ENCODE measurements at regions not wholly inside any gene's neighbourhood (a gene's known extent, or its start where the extent isn't known, plus 50 kb on each side); places are given as distances from the start of the nearest gene placed in this dataset.

DNA sequence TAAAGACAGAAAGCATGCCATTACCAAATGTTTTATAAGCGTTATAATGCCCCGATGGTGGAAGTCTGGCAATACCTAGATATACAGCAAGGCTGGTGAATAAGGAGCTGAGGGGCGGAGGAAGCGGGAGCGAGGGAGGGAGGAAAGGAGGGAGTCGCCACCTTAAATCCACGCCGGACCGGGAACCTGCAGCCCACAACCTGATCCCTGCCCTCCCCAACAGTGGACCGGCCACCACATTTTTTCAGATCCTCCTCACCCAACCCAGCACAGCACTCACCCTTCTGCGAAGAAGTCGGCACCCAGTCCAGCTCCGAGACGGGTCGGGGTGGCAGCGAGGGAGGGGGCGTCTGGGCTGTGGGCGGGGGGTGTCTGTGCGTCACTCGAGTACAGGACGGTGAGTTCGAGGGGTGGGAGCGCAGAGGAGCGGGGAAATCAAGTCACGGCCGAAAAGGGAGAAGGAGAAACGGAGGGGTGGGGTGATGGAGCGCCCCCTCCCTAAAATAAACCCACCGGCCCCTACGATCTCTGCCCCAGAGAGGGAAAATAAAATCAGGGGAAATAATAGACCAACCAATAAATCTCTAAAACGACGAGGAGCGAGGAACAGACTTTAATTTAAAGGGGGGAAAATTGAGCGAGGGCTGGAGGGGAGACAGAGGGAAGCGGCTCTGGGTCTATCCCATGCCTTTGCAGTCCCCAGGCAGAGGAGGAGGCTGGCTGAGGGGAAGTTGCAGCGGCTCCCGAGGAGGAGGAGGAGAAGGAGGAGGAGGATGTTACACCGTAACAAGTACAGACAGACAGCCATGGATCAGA lies 96.5 kb upstream of the SERTAD2 start:
- Mint-ChIP-seq H3K4me3 (peak overlapping the region; percentile 82), H3K36me3 (no peaks in the 10 kb centered on the region), H3K9me3 (no peaks in the 10 kb centered on the region), H3K27ac (peak overlapping the region; percentile 89), H3K4me1 (peaks cover 26% of the 10 kb centered on the region), H3K27me3 (peaks cover 3% of the 10 kb centered on the region)
- peak; percentile 61 for DNase-seq
- CTCF ChIA-PET: interaction anchor here (0.8 to 4.0 kb wide), 14 partner anchors 8 to 143 kb away, joined by 3 to 26 read pairs (median 4); partner anchors contain the start of gene SERTAD2

DNA sequence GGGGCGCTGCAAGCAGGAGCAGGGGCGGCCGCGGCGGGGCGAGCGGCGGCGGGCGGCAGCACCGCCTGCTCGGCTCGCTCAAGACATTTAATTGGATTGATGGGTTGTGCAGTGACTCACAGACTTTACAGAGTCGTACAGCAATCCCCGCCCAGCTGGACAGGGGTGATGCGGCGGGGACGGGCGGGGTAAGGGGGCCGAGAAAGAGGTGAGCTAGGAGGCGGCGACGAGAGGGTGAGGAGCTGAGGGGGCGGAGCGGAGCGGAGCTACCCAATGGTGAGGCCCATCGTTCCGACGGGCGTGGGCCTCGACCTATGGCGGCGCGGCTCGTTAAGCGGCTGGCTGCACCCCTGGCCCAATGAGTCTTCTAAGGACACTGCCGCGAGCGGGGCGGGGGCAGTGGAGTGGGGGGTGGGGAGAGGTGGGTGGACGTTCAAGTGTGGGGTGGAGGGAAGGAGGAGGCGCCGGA lies 97.1 kb upstream of the SERTAD2 start:
- no peaks in the 10 kb centered on the region for H3K9me3 Mint-ChIP-seq
- H3K36me3 Mint-ChIP-seq: no peaks in the 10 kb centered on the region
- peaks cover 26% of the 10 kb centered on the region for H3K4me1 Mint-ChIP-seq
- peak overlapping the region; percentile 89 for H3K27ac Mint-ChIP-seq
- CTCF ChIA-PET: interaction anchor here (0.6 to 4.0 kb wide), 16 partner anchors 9 to 144 kb away, joined by 3 to 26 read pairs (median 4); partner anchors contain the start of gene SERTAD2
- peak overlapping the region; percentile 82 for H3K4me3 Mint-ChIP-seq
- peak; percentile 98 for DNase-seq
- peaks cover 3% of the 10 kb centered on the region for H3K27me3 Mint-ChIP-seq

DNA sequence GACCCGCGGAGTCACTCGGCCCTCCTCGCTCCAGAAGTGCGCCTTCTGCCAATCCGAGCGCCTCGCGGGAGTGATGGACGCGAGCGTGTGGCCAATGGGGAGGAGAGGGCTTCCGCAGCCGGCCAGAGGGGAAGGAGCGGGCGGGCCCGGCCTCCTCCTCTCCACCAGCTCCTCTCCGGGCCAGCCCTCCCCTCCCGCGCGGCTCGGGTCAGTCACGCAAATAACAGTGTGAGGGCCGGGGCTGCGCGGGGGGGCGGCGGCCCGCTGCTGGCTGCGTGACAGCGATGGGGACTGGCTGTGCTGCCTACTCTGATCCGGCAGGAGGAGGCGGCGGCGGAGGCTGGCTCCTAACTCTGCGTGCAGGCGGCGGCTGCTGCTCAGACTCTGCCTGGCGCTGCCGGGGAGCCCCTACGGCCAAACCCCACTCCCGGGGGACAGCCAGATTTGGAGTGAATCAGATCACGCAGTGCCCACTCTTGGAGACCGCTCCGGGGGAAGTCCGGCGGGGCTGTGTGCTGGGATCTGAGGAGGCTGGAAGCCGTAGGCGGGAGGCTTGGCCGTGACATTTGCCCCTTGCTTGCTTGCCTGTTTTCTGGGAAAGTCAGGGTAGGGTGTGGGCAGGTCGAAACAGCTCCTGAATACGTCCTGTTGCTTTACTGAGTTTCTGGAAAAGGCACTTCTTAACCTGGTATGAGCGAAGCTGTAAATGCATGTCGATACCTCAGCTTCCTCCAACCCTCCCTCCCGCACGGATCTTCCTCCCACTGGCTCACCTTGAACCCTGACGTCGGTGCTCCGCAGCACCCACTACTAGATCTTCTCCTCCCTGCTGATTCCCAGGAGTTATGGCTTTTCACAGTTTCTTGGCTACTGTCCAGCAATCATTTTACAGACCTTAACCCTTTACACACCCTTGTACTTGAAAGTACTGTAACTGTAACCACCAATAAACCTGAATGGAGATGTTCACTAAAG lies 97.9 kb upstream of the SERTAD2 start:
- peak; percentile 52 for DNase-seq
- CTCF ChIA-PET: interaction anchor here (0.6 to 4.0 kb wide), 17 partner anchors 10 to 144 kb away, joined by 3 to 26 read pairs (median 4); partner anchors contain the start of gene SERTAD2
- Mint-ChIP-seq H3K4me3 (peak overlapping the region; percentile 82), H3K4me1 (peaks cover 26% of the 10 kb centered on the region), H3K36me3 (no peaks in the 10 kb centered on the region), H3K9me3 (no peaks in the 10 kb centered on the region), H3K27ac (peak overlapping the region; percentile 89), H3K27me3 (peaks cover 3% of the 10 kb centered on the region)

DNA sequence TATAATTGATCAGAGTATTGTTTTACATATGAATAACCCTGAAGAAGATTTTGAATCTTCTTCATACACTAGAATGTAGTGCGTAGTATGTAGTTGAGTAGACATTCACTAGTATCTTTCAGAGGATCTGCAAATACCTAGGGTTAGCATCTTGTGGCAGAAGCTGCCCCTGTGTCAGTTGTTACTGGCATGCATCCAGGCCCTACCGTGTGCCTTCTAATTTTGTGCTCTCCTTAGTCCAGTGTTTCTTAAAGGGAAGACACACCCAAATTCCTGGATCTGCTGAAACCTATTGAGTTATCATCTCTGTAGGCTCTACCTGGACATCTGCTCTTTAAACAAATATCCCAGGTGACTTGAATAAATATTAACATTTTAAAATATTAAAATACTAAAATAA lies 99.7 kb upstream of the SERTAD2 start:
- Mint-ChIP-seq H3K27me3 (peaks cover 3% of the 10 kb centered on the region), H3K4me3 (no peak overlapping the region), H3K27ac (no peak overlapping the region), H3K4me1 (peaks cover 26% of the 10 kb centered on the region), H3K9me3 (no peaks in the 10 kb centered on the region), H3K36me3 (no peaks in the 10 kb centered on the region)
- no peak for DNase-seq
- CTCF ChIA-PET: interaction anchor here (1.0 kb wide), 1 partner anchor 78 kb away, joined by 5 read pairs; no protein-coding TSS in a partner anchor

DNA sequence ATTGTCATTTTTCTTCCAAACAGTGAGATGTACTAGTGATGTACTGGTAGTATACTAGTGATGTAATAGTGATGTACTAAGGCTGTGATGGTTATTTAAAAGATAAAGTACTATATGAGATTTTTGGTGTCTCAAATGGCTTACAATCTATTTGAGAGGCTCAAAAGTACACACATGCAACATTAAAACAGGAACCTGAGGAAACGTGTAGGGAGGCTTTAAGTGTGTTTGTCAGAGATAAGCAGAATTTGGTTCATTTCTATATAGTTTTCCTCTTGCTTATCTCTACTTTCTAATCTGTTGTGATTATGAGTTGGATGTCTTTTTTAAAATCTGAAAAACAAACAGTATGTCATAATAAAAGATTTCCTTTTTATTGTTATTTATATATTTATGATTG lies 100.9 kb upstream of the SERTAD2 start:
- H3K4me1 Mint-ChIP-seq: peaks cover 16% of the 10 kb centered on the region
- no peak overlapping the region for H3K4me3 Mint-ChIP-seq
- CTCF ChIA-PET: no interaction called here
- no peaks in the 10 kb centered on the region for H3K9me3 Mint-ChIP-seq
- no peaks in the 10 kb centered on the region for H3K36me3 Mint-ChIP-seq
- DNase-seq: no peak
- H3K27ac Mint-ChIP-seq: no peak overlapping the region
- no peaks in the 10 kb centered on the region for H3K27me3 Mint-ChIP-seq

DNA sequence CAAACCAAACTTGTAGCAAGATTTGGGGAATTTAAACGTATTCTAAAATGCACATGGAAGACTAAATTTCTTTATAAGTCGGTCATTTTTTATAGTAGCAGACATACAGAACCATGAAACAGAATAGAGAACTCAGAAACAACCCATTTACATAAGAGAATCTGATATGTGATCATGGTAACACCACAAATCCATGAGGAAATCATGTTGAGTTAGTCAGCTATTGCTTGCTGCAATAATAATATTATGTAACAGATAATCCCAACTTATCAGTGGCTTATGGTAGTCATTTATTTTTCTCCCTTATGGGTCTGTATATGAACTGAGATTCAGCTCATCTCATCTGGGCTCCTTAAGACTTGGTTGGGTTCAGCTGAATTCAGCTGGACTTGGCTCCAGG lies 103.4 kb upstream of the SERTAD2 start:
- no peak overlapping the region for H3K27ac Mint-ChIP-seq
- H3K9me3 Mint-ChIP-seq: no peaks in the 10 kb centered on the region
- DNase-seq: no peak
- no peaks in the 10 kb centered on the region for H3K36me3 Mint-ChIP-seq
- CTCF ChIA-PET: no interaction called here
- peaks cover 8% of the 10 kb centered on the region for H3K4me1 Mint-ChIP-seq
- no peaks in the 10 kb centered on the region for H3K27me3 Mint-ChIP-seq
- no peak overlapping the region for H3K4me3 Mint-ChIP-seq

DNA sequence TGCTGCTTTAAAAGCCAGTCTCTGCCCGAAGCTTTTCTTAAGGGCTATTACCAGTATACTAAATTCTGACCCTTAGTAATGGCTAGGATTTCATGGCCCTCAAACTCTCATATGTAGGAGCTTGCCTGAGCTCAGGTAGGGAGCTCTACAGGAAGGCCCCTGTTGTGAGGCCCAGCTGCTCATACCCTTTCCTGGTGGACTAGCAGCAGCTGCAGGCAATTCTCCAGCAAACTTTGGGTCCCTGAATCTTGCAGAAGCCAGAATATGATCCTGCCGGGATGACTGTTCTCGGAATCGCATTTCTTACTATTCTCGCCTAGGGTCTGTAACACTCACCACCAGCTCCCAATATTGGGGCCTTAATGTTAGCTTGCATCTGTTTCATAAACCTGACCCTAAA lies 106.4 kb upstream of the SERTAD2 start:
- CTCF ChIA-PET: no interaction called here
- Mint-ChIP-seq H3K4me1 (peaks cover 4% of the 10 kb centered on the region), H3K27ac (no peak overlapping the region), H3K4me3 (no peak overlapping the region), H3K36me3 (no peaks in the 10 kb centered on the region), H3K9me3 (no peaks in the 10 kb centered on the region), H3K27me3 (no peaks in the 10 kb centered on the region)
- DNase-seq: no peak

DNA sequence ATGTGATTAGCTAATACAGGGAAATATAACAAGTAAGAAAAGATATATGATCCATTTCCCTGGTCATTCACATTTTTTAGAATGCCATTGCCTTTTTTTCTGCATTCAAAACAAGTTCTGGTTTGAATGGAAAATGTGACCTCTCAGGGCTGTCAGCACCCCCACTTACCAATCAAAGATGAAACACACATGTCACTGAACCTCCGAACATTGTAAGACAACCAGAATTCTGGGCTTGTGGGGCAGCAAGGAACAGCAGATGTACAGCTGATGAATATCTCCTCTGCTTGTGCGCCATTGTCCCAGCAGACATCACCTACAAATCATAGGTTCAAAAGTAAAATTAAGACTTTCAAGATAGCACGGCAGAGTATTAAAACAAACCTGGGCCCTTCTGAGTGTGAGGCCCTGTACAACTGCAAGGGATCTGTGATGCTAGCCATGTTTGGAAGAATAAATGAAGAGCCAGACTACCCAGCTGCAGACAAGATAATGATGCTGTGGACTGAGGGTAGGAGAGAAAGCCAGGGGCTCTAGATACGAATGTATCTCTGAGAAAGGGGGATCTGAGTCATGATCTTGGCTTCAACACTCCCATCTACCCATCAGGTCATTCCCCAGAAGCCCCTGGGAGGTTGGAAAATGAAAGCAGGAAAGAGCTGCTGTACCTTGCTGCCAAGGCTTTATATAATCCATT lies 108.7 kb upstream of the SERTAD2 start:
- no peaks in the 10 kb centered on the region for H3K9me3 Mint-ChIP-seq
- H3K27ac Mint-ChIP-seq: no peak overlapping the region
- peaks cover 21% of the 10 kb centered on the region for H3K4me1 Mint-ChIP-seq
- DNase-seq: no peak
- H3K4me3 Mint-ChIP-seq: no peak overlapping the region
- no peaks in the 10 kb centered on the region for H3K27me3 Mint-ChIP-seq
- no peaks in the 10 kb centered on the region for H3K36me3 Mint-ChIP-seq
- CTCF ChIA-PET: interaction anchor here (1.0 to 1.2 kb wide), 2 partner anchors 11 to 104 kb away, joined by 3 to 4 read pairs; no protein-coding TSS in a partner anchor

DNA sequence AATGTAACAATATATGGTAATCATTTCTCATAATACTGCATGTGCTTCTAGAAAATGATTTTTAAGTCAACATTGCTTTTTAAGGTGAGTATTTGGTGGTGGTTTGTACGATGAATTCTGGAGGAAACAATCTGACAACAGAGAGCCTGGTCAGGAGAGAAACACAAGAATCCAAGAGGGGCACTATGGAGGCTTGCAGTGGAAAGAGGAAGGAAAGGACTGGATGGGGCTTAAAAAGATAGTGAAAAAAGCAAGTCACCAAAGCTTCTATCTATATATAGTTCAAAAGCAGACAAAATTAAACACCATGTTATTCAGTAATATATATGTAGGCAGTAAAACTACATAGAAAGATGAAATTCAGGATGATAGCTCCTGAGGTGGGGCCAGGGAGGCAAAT lies 109.4 kb upstream of the SERTAD2 start:
- Mint-ChIP-seq H3K36me3 (no peaks in the 10 kb centered on the region), H3K27me3 (no peaks in the 10 kb centered on the region), H3K27ac (no peak overlapping the region), H3K9me3 (no peaks in the 10 kb centered on the region), H3K4me1 (peaks cover 24% of the 10 kb centered on the region), H3K4me3 (no peak overlapping the region)
- DNase-seq: no peak
- CTCF ChIA-PET: interaction anchor here (2.8 to 3.1 kb wide), 2 partner anchors 11 to 117 kb away, joined by 6 to 13 read pairs; no protein-coding TSS in a partner anchor

DNA sequence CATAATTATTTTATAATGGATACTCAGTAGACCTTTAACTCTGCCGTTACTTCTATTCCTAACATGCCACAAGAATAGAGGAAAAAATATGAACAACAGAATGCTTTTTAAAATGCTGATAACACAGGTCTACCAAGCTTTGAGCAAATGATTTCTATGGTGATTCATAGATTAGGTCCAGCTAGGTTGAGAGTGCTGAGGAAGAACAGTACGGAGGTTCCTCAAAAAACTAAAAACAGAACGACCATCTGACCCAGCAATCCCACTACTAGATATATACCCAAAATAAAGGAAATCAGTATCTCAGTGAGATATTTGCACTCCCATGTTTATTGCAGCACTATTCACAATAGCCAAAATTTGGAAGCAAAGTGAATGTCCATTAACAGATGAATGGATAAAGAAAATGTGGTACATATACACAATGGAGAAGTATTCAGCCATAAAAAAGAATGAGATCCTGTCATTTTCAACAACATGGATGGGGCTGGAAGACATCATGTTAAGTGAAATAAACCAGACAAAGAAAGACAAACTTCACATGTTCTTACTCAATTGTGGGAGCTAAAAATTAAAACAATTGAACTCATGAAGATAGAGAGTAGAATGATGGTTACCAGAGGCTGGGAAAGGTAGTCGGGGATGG lies 111.6 kb upstream of the SERTAD2 start:
- no peak overlapping the region for H3K27ac Mint-ChIP-seq
- H3K36me3 Mint-ChIP-seq: no peaks in the 10 kb centered on the region
- peaks cover 35% of the 10 kb centered on the region for H3K4me1 Mint-ChIP-seq
- DNase-seq: no peak
- H3K27me3 Mint-ChIP-seq: peaks cover 9% of the 10 kb centered on the region
- H3K4me3 Mint-ChIP-seq: no peak overlapping the region
- CTCF ChIA-PET: interaction anchor here (2.8 to 3.1 kb wide), 2 partner anchors 14 to 119 kb away, joined by 6 to 13 read pairs; no protein-coding TSS in a partner anchor
- H3K9me3 Mint-ChIP-seq: no peaks in the 10 kb centered on the region

DNA sequence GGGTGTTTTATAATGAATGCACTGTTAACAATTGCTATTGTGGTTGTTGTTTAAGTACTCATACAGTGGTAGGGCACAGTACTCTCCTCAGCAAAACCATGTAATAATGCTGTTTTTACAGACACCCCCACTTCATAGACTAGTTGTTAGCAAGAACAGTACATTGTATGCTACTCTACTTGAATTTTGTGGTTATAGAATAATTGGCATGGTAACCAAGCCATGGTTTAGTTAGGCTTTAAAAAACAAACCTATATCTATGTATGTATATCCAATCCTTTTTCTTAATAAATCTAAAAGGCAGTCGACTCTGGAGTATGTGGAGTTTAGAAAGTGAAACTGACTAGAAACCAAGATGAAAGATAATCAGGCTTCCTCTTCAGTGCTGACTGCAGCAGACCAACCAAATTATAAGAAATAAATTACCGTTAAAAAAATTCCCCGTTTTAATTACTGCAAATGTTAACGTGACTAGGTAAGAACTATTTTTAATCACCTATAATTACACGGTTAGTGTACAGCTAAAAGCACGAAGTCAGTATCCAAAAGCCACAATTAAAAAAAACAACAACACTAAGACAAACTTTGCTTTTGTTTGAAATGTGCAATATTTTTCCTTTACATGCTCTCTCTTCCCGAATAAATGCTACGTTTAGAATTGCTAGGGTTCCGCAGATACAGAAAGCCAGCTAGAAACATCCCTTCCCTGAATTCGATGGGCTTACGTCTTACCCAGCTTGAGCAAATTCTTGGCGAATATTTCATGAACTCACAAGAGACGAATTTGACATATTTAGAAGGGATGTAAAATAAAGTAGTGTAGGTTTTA lies 113.3 kb upstream of the SERTAD2 start:
- H3K27ac Mint-ChIP-seq: peak overlapping the region; percentile 93
- peaks cover 25% of the 10 kb centered on the region for H3K27me3 Mint-ChIP-seq
- peaks cover 34% of the 10 kb centered on the region for H3K4me1 Mint-ChIP-seq
- H3K4me3 Mint-ChIP-seq: peak overlapping the region; percentile 84
- no peaks in the 10 kb centered on the region for H3K36me3 Mint-ChIP-seq
- CTCF ChIA-PET: interaction anchor here (0.7 to 1.8 kb wide), 14 partner anchors 16 to 158 kb away, joined by 3 to 20 read pairs (median 3); partner anchors contain the start of gene SERTAD2
- DNase-seq: no peak
- no peaks in the 10 kb centered on the region for H3K9me3 Mint-ChIP-seq

DNA sequence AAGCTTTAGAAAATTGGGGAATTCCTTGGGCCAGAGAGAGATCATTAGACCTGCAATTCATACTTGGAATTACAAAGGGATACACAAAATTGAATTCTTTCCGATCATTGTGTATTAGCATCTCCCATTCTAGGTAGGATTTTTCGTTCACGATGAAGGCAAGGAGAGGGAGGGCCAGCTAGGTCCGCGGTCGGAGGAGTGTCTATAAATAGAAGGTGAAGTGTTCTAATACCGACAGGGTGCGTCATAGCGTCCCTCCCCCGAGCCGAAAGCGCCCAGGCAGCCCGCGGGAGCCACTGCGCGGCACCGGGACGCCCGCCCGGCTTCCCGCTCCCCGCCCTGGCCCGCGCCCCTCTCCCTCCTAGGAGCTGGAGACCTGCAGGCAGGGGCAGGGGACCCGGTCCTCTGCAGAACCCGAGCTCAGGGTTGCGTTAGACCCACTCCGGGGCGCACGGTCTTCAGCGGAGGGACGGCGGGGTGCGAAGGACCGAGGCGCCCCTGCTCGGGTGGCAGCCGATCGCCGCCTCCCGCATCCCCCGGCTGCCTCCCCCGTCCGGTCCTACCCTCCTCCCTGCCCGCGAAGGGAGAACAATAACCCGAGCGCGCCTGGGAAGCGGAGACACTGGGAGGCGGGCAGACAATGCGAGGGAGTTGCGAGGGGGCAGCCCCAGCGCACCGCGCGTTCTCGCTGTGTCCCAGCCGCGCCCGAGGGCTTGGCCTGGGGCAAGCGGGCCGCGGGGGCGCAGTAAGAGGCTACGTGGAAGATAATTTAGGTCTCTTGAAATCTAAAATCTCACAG lies 114.2 kb upstream of the SERTAD2 start:
- CTCF ChIA-PET: interaction anchor here (0.7 to 1.8 kb wide), 14 partner anchors 17 to 159 kb away, joined by 3 to 20 read pairs (median 3); partner anchors contain the start of gene SERTAD2
- Mint-ChIP-seq H3K27ac (peak overlapping the region; percentile 93), H3K9me3 (no peaks in the 10 kb centered on the region), H3K27me3 (peaks cover 25% of the 10 kb centered on the region), H3K4me1 (peaks cover 31% of the 10 kb centered on the region), H3K36me3 (no peaks in the 10 kb centered on the region), H3K4me3 (peak overlapping the region; percentile 84)
- peak; percentile 84 for DNase-seq
